ENCODE measurements at regions not wholly inside any gene's neighbourhood (a gene's known extent, or its start where the extent isn't known, plus 50 kb on each side); places are given as distances from the start of the nearest gene placed in this dataset.

DNA sequence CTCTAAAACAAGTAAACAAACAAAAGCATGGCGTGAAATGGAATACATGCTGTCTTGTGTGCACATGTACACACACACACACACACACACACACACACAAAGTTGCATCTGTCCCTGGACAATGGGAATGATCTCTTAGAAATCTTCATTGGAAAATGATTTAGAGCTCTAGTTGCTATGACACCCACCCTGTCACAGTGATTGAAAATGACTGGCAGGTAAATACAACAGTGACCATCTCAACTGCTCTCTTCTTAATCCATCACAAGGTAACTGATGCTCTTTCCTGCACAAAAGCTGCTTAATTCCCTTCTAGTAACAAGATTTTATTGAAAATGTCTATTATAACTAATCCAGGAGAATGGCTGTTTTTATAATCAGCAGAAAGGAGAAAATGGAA, 1011.7 kb upstream of the GYPC start:
- TF ChIP-seq, protein P1, sequence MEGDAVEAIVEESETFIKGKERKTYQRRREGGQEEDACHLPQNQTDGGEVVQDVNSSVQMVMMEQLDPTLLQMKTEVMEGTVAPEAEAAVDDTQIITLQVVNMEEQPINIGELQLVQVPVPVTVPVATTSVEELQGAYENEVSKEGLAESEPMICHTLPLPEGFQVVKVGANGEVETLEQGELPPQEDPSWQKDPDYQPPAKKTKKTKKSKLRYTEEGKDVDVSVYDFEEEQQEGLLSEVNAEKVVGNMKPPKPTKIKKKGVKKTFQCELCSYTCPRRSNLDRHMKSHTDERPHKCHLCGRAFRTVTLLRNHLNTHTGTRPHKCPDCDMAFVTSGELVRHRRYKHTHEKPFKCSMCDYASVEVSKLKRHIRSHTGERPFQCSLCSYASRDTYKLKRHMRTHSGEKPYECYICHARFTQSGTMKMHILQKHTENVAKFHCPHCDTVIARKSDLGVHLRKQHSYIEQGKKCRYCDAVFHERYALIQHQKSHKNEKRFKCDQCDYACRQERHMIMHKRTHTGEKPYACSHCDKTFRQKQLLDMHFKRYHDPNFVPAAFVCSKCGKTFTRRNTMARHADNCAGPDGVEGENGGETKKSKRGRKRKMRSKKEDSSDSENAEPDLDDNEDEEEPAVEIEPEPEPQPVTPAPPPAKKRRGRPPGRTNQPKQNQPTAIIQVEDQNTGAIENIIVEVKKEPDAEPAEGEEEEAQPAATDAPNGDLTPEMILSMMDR (IDR thresholded peaks at IDR 0.05), result no peak
- TF ChIP-seq POLR2AphosphoS5 (IDR thresholded peaks at IDR 0.05; ENCODE audit: insufficient read depth in 1 of 2, low read depth in 1 of 2) (no peak), POLR2A (IDR thresholded peaks at IDR 0.05) (no peak)
